Lower leg skin (tissue), 3 donors: ENCODE measurements at regions not wholly inside any gene's neighbourhood (a gene's known extent, or its start where the extent isn't known, plus 50 kb on each side); places are given as distances from the start of the nearest gene placed in this dataset.

ENCODE experiments used
- POLR2A ChIP-seq, 2 donors: fragments of 450-650 bp; IDR thresholded peaks; one replicate each; pipeline ENCODE4 v1.6.1; 2016 to 2017; ENCODE audit warnings: antibody characterized with exemption in 2 of 2, mild to moderate bottlenecking in 1 of 2, moderate library complexity in 1 of 2
- TF ChIP-seq, protein P1 (sequence below), 3 donors: fragments of 450-650 bp; IDR thresholded peaks; one replicate each; pipeline ENCODE4 v1.5.1; 2016; ENCODE audit warnings: antibody characterized with exemption in 3 of 3, mild to moderate bottlenecking in 3 of 3, moderate library complexity in 2 of 3

DNA sequence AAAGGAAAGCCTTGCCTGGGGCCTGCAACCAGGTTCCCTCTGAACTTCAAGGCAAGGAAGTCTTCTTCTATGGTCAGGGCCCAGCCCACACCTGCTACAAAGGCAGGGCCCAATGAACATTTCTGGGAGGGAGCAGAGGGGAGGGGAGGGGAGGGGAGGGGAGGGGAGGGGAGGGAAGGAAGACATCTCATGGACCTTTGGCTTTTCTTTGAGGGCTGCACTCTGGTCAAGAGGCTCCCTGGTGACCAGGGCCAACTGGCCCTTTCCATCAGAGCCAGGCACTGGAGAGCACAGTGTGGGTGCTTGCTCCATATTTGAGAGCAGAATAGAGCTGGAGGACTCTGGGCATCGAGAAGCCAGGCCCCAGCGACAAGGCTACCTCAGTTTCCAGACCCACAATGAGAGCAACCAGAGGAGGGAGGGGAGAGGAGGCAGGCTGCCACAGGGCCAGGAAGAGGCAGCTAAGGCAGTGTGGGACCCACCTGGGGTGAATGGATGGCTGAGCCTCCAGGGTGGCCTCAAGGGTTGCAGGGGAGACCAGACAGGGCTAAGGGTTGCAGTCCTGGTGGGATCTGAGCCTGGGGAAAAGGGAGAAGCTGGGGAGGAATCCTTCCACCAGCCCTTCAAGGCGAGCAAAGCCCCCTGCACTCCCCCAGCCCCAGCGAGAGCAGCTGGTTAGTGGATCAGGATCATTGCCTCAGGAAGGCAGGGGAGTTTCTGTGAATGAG, 84.8 kb downstream of the MRPL14 start:
- TF ChIP-seq, protein P1, sequence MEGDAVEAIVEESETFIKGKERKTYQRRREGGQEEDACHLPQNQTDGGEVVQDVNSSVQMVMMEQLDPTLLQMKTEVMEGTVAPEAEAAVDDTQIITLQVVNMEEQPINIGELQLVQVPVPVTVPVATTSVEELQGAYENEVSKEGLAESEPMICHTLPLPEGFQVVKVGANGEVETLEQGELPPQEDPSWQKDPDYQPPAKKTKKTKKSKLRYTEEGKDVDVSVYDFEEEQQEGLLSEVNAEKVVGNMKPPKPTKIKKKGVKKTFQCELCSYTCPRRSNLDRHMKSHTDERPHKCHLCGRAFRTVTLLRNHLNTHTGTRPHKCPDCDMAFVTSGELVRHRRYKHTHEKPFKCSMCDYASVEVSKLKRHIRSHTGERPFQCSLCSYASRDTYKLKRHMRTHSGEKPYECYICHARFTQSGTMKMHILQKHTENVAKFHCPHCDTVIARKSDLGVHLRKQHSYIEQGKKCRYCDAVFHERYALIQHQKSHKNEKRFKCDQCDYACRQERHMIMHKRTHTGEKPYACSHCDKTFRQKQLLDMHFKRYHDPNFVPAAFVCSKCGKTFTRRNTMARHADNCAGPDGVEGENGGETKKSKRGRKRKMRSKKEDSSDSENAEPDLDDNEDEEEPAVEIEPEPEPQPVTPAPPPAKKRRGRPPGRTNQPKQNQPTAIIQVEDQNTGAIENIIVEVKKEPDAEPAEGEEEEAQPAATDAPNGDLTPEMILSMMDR (IDR thresholded peaks at IDR 0.05): no peak
- TF ChIP-seq POLR2A (IDR thresholded peaks at IDR 0.05): no peak
